ENCODE measurements at regions not wholly inside any gene's neighbourhood (a gene's known extent, or its start where the extent isn't known, plus 50 kb on each side); places are given as distances from the start of the nearest gene placed in this dataset.

- TF ChIP-seq CTCF (conservative IDR thresholded peaks at IDR 0.05 in 1 of 2, IDR thresholded peaks at IDR 0.05 in 1 of 2; ENCODE audit: extremely low read depth in 1 of 2, insufficient read depth in 1 of 2, low read depth in 1 of 2, low read length in 2 of 2) (no peak), EZH2 (IDR thresholded peaks at IDR 0.05; ENCODE audit: borderline replicate concordance, low read length) (no peak)
These were observed 1176.5 kb downstream of the NCAM2 start for GRCh38 chr21:22174746-22175145.

Measured in mammary epithelial cell (primary cell).